Aorta (tissue), 5 donors: ENCODE measurements at regions not wholly inside any gene's neighbourhood (a gene's known extent, or its start where the extent isn't known, plus 50 kb on each side); places are given as distances from the start of the nearest gene placed in this dataset.

ENCODE experiments used
- ATAC-seq: fragments of 200-7000 bp; cut with Tn5 transposase; one replicate; pipeline ENCODE4 v1.9.1; 2022; ENCODE audit warnings: moderate library complexity; ENCODE audit not compliant: low FRiP score
- DNase-seq, 2 donors: peaks; one replicate each; pipeline ENCODE4 v3.0.0-alpha.2; 2020
- H3K27ac ChIP-seq, 2 donors: one replicate each; pipeline ENCODE4 v1.5.1; 2013; ENCODE audit warnings: low read length in 2 of 2, mild to moderate bottlenecking in 2 of 2, moderate library complexity in 2 of 2, control low read depth in 1 of 2, inconsistent platforms in 1 of 2, low read depth in 1 of 2
- H3K27me3 ChIP-seq, 2 donors: one replicate each; pipeline ENCODE4 v1.6.1; 2013; ENCODE audit warnings: control low read depth in 1 of 2, low read length in 1 of 2, mild to moderate bottlenecking in 1 of 2, moderate library complexity in 1 of 2; ENCODE audit not compliant: insufficient read depth in 2 of 2, control insufficient read depth in 1 of 2
- H3K36me3 ChIP-seq, 2 donors: one replicate each; pipeline ENCODE4 v1.6.1; 2013; ENCODE audit warnings: control low read depth in 1 of 2, low read length in 1 of 2, mild to moderate bottlenecking in 1 of 2; ENCODE audit not compliant: insufficient read depth in 2 of 2, control insufficient read depth in 1 of 2
- H3K4me1 ChIP-seq, 2 donors: one replicate each; pipeline ENCODE4 v1.6.1; 2013; ENCODE audit warnings: low read length in 2 of 2, control low read depth in 1 of 2, mild to moderate bottlenecking in 1 of 2, moderate library complexity in 1 of 2; ENCODE audit not compliant: insufficient read depth in 2 of 2, control insufficient read depth in 1 of 2
- H3K4me3 ChIP-seq, 2 donors: one replicate each; pipeline ENCODE4 v1.5.1; 2013; ENCODE audit warnings: low read length in 2 of 2, control low read depth in 1 of 2, mild to moderate bottlenecking in 1 of 2
- H3K9me3 ChIP-seq: one replicate; pipeline ENCODE4 v1.6.1; 2013; ENCODE audit warnings: mild to moderate bottlenecking, low read length; ENCODE audit not compliant: control insufficient read depth
- WGBS, 2 donors: extraction: QIAGEN DNeasy Blood & Tissue Kit; methylation state at CpG; one replicate each; pipeline ENCODE4 v1.1.7; 2013; 5-methylcytosine and 5-hydroxymethylcytosine counted together
- intact Hi-C, 2 donors: fragments of 100-400 bp; cut with DNase I; formaldehyde crosslinking; loops; one replicate each; pipeline versions ENCODE4 v1.14.2 to v1.15.0; 2022
- donor health status: healthy with polysubstance abuse.
- donor health status: Bipolar disorder and iron deficiency.
- donor health status: DM: no; HTN: no; CAD: no.
- donor health status: DM: no; HTN: no; CAD: no.
- donor health status: DM: yes; HTN: yes; CAD: no.

DNA sequence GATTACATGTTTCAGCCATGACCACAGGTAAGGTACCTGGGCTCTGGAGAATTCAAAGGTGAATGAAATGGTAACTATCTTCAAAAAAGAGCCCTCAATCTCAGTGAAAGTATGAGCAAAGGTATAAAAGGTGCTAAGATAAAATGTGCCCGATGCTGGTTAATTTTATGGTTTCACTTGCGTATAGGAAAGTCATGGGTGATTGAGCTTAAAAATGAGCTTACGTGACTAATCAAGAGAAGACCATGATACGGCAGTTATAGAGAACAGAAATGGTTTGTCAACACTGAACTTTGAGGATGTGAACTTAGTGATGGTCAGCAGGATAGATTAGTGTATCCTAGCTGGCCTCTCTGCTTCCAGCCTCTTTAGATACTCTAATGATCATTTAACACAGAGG lies 320.1 kb downstream of the DEPDC1B start:
- WGBS, 2 donors: 95 to 97% methylated on average over 4 of the region's 4 CpGs
- no peaks in the 10 kb centered on the region for H3K36me3 ChIP-seq
- DNase-seq (no peak), ATAC-seq (no peak)
- intact Hi-C loops: loop anchor here (2.0 to 10.0 kb wide), 7 partner anchors 83 to 569 kb away; no protein-coding TSS in a partner anchor
- peaks cover 5 to 14% of the 10 kb centered on the region in 2 donors for H3K4me1 ChIP-seq
- peak overlapping the region in 1 of 2 donors; percentile 79 for H3K27ac ChIP-seq
- H3K27me3 ChIP-seq: no peaks in the 10 kb centered on the region
- no peak overlapping the region for H3K4me3 ChIP-seq
- H3K9me3 ChIP-seq: no peaks in the 10 kb centered on the region

DNA sequence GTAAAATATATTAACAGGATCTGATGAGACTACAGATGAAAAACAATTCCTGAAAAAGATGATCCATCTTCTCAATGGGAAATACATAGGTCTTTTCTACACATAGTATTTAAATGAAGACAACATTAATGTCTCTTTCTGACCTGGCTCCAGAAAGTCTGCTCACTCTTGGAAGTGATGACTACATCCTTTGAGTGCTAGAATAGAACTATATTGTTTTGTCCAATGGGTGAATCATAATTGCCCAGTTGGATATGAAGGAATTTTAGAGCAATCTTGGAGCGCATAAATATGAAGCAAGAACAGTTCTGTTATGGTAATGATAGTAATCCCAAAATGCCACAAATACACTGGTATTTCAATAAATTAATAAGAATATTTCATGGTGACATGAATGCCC lies 322.1 kb downstream of the DEPDC1B start:
- Histone ChIP-seq H3K4me1 (peaks cover 5 to 12% of the 10 kb centered on the region in 2 donors), H3K36me3 (no peaks in the 10 kb centered on the region), H3K27ac (no peak overlapping the region), H3K9me3 (no peaks in the 10 kb centered on the region), H3K27me3 (no peaks in the 10 kb centered on the region), H3K4me3 (no peak overlapping the region)
- intact Hi-C loops: loop anchor here in 1 of 2 donors (5.0 kb wide), 1 partner anchor 101 kb away; no protein-coding TSS in a partner anchor
- DNase-seq: no peak
- 21 to 28% methylated on average over 1 of the region's 1 CpG for WGBS, 2 donors
- ATAC-seq: no peak

DNA sequence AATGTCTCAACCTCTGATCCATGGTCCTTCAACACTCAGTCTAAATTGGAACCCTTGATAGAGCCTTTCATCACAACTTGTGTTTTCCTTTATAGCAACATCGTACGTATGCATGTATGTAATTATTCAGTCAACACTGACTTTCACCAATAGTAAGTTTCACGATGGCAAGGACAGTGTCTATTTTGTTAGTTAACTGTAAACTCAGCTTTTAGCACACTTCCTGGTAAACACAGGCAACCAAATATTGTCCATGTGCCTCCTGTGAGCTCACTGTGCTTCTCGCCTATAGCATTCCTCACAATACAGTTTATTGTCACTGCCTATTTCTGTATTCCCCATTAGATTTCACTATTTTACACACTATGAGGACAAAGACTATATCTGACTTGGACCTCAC lies 323.1 kb downstream of the DEPDC1B start:
- peaks cover 5 to 12% of the 10 kb centered on the region in 2 donors for H3K4me1 ChIP-seq
- peak overlapping the region in 1 of 2 donors; percentile 3 for H3K27ac ChIP-seq
- DNase-seq: no peak
- no peak overlapping the region for H3K4me3 ChIP-seq
- 82 to 95% methylated on average over 4 of the region's 4 CpGs for WGBS, 2 donors
- no peaks in the 10 kb centered on the region for H3K9me3 ChIP-seq
- no peak for ATAC-seq
- no peaks in the 10 kb centered on the region for H3K27me3 ChIP-seq
- intact Hi-C loops: loop anchor here in 1 of 2 donors (5.0 kb wide), 1 partner anchor 100 kb away; no protein-coding TSS in a partner anchor
- H3K36me3 ChIP-seq: no peaks in the 10 kb centered on the region

DNA sequence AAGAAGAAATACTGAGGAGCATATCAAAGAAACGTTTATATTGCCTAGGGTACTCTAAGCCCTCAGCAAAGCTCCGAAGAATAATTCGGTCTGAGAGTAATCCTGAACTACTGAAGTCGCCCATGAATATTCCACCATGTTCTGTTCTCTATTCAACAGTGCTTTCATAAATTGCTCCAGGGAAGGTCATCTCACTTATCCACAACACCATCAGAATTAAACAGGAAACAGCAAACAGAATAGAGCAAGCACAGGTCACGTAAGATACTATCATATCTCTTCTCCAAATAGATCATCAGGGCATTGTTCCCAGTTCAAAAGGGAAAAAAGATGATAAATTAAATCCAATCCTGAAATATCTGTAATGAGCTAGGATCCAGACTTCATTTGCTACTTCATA lies 325.6 kb downstream of the DEPDC1B start:
- intact Hi-C loops: no loop called here
- no peak for DNase-seq
- H3K27ac ChIP-seq: no peak overlapping the region
- peaks cover 5% of the 10 kb centered on the region in 2 donors for H3K4me1 ChIP-seq
- no peaks in the 10 kb centered on the region for H3K36me3 ChIP-seq
- WGBS, 2 donors: 93 to 96% methylated on average over 5 of the region's 5 CpGs
- no peaks in the 10 kb centered on the region for H3K9me3 ChIP-seq
- no peak for ATAC-seq
- H3K4me3 ChIP-seq: no peak overlapping the region
- no peaks in the 10 kb centered on the region for H3K27me3 ChIP-seq

DNA sequence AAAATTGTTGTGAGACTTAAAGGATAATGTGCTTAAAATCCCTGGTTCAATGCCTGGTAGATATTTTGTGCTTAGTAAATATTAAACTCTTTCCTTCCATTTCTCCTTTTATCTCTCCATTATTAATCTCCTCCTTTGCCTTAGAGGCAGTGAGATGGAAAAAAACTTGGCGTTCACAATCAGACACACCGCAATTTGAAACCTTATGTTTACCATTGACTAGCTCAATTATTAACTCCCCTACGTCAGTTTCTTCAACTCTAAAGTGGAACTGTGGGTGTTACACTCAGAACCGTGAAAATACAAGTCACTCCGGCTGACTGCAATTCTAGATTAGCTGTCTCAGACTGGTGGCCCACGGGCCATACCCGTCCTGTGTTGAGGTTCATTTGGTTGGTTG lies 327.2 kb downstream of the DEPDC1B start:
- Histone ChIP-seq H3K27me3 (no peaks in the 10 kb centered on the region), H3K36me3 (no peaks in the 10 kb centered on the region), H3K27ac (no peak overlapping the region), H3K4me3 (no peak overlapping the region), H3K4me1 (peaks cover 0 to 5% of the 10 kb centered on the region in 2 donors), H3K9me3 (no peaks in the 10 kb centered on the region)
- 91 to 95% methylated on average over 7 of the region's 7 CpGs for WGBS, 2 donors
- intact Hi-C loops: no loop called here
- DNase-seq (no peak), ATAC-seq (no peak)

DNA sequence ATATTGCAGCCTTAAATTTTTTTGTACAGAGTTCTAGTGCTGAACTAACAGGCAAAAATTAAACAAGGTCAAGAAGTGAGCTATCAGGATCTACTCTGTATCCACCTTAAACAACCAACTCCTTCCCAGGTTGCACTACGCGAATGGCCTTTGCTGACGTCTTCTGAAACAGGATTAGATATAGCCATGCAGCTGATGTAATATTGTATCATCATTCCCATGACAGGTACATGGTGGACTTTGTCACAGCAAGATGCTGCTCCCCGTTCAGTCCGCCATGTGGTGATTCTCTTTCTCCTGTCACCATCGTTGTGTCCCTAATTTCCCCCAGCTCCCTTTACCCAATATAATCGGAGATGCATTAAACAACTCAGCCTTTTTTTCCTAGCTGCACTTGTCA lies 328.9 kb downstream of the DEPDC1B start:
- Histone ChIP-seq H3K4me3 (no peak overlapping the region), H3K9me3 (no peaks in the 10 kb centered on the region), H3K27me3 (no peaks in the 10 kb centered on the region), H3K27ac (no peak overlapping the region), H3K4me1 (peaks cover 2 to 5% of the 10 kb centered on the region in 2 donors), H3K36me3 (no peaks in the 10 kb centered on the region)
- DNase-seq (no peak), ATAC-seq (no peak)
- WGBS, 2 donors: 91 to 92% methylated on average over 7 of the region's 7 CpGs
- intact Hi-C loops: no loop called here

DNA sequence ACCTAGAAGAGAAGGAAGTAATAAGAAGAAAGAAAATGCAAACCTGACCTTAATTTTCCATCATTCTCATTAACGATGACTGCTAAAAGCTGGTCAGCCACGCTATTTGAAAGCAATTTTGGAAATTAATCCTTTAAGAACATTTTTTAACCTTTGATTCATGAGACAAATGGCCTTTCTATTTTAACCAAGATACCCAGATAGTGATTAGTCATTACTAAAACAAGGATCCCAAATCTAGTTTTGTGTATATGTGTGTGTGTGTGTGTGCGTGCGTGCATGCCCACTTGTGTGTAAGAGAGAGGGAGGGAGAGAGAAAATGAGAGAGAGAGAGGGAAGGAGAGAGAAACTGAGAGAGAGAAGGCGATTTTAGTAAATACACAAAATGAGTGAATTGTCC lies 329.5 kb downstream of the DEPDC1B start:
- DNase-seq (no peak), ATAC-seq (no peak)
- H3K27me3 ChIP-seq: no peaks in the 10 kb centered on the region
- no peaks in the 10 kb centered on the region for H3K9me3 ChIP-seq
- no peaks in the 10 kb centered on the region for H3K36me3 ChIP-seq
- intact Hi-C loops: no loop called here
- H3K4me1 ChIP-seq: peaks cover 2 to 7% of the 10 kb centered on the region in 2 donors
- 66 to 79% methylated on average over 5 of the region's 5 CpGs for WGBS, 2 donors
- no peak overlapping the region for H3K4me3 ChIP-seq
- no peak overlapping the region for H3K27ac ChIP-seq

DNA sequence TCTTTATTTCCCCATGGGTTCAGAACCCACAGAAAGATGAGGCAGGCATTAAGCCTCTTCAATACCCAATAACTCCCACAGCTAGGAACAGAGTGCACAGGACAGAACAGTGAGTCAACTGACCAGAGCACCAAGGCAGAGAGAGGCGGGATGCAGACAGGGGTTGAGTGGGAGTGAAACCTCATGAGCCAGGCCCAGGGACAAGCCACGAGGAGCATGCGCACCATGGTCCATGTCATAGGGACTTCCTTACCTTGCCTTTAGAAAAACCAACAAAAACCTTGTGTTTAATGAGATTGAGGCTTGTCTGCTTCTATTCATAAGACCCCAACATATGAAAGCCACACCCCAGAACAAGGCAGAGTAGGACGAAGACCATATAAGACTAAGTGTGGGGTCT lies 330.6 kb downstream of the DEPDC1B start:
- ATAC-seq (no peak), DNase-seq (no peak)
- intact Hi-C loops: no loop called here
- Histone ChIP-seq H3K36me3 (no peaks in the 10 kb centered on the region), H3K9me3 (no peaks in the 10 kb centered on the region), H3K4me3 (no peak overlapping the region), H3K4me1 (peaks cover 2 to 7% of the 10 kb centered on the region in 2 donors), H3K27ac (no peak overlapping the region), H3K27me3 (no peaks in the 10 kb centered on the region)
- whole genome bisulfite sequencing, 2 donors: 97 to 99% methylated on average over 4 of the region's 4 CpGs

DNA sequence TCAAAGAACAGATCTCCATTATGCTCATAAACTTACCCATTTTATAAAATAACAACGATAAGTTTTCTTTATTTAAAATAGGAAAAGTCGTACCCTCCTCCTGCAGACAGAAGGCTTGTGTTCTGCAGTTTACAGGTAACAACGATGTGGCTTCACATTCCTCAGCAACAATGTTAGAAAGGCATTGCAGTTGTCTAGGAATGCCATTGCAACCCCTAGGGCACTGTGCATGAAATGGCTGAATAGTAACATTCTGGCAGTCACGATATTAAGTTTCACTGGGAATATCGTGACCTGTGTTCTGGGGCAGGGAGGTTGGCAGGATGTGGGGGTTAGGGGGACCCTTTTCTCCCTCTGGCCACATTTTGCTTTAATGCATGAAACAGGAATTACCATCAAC lies 331.9 kb downstream of the DEPDC1B start:
- ATAC-seq: no peak
- H3K4me3 ChIP-seq: no peak overlapping the region
- peaks cover 2 to 7% of the 10 kb centered on the region in 2 donors for H3K4me1 ChIP-seq
- no peak overlapping the region for H3K27ac ChIP-seq
- H3K36me3 ChIP-seq: no peaks in the 10 kb centered on the region
- DNase-seq: no peak
- no peaks in the 10 kb centered on the region for H3K27me3 ChIP-seq
- no peaks in the 10 kb centered on the region for H3K9me3 ChIP-seq
- intact Hi-C loops: no loop called here
- WGBS, 2 donors: 91 to 92% methylated on average over 5 of the region's 5 CpGs
